ENCODE measurements at regions not wholly inside any gene's neighbourhood (a gene's known extent, or its start where the extent isn't known, plus 50 kb on each side); places are given as distances from the start of the nearest gene placed in this dataset.

- no peak for DNase-seq (ENCODE audit: low spot score in 2 of 2)
- no peak overlapping the region for H3K4me3 ChIP-seq (ENCODE audit: low read depth, poor library complexity, severe bottlenecking)
- TF ChIP-seq CTCF (IDR thresholded peaks at IDR 0.05) (no peak), POLR2A (IDR thresholded peaks at IDR 0.05) (no peak)
- intact Hi-C loops (cut with DNase I; ENCODE audit: low total_unique reads), result no loop called here
Observed at GRCh38 chr14:86310611-86311010, 780.7 kb downstream of the FLRT2 start.

GRCh38 chr14:86310148-86310547 is 780.2 kb downstream of the FLRT2 start:
- intact Hi-C loops (cut with DNase I; ENCODE audit: low total_unique reads), result no loop called here
- no peak for TF ChIP-seq CTCF (IDR thresholded peaks at IDR 0.05)
- no peak for TF ChIP-seq POLR2A (IDR thresholded peaks at IDR 0.05)
- no peak overlapping the region for H3K4me3 ChIP-seq (ENCODE audit: low read depth, poor library complexity, severe bottlenecking)
- WGBS, 2 donors, result 79 to 87% methylated on average over 6 of the region's 6 CpGs
- DNase-seq (ENCODE audit: low spot score in 2 of 2), result no peak

GRCh38 chr14:86305058-86305457 is 775.1 kb downstream of the FLRT2 start:
- no peak for DNase-seq (ENCODE audit: low spot score in 2 of 2)
- TF ChIP-seq POLR2A (IDR thresholded peaks at IDR 0.05) (no peak), CTCF (IDR thresholded peaks at IDR 0.05) (no peak)
- no peak overlapping the region for H3K4me3 ChIP-seq (ENCODE audit: low read depth, poor library complexity, severe bottlenecking)
- WGBS, 2 donors, result 82 to 92% methylated on average over 2 of the region's 2 CpGs
- intact Hi-C loops (cut with DNase I; ENCODE audit: low total_unique reads), result no loop called here

- intact Hi-C loops (cut with DNase I; ENCODE audit: low total_unique reads), result no loop called here
- no peak overlapping the region for H3K4me3 ChIP-seq (ENCODE audit: low read depth, poor library complexity, severe bottlenecking)
- no peak for DNase-seq (ENCODE audit: low spot score in 2 of 2)
- no peak for TF ChIP-seq POLR2A (IDR thresholded peaks at IDR 0.05)
- TF ChIP-seq CTCF (IDR thresholded peaks at IDR 0.05), result no peak
- 74 to 82% methylated on average over 3 of the region's 3 CpGs for WGBS, 2 donors
Observed at GRCh38 chr14:86299994-86300393, 770.0 kb downstream of the FLRT2 start.

- WGBS, 2 donors, result 73 to 75% methylated on average over 1 of the region's 1 CpG
- TF ChIP-seq POLR2A (IDR thresholded peaks at IDR 0.05) (no peak), CTCF (IDR thresholded peaks at IDR 0.05) (no peak)
- DNase-seq (ENCODE audit: low spot score in 2 of 2), result no peak
- H3K4me3 ChIP-seq (ENCODE audit: low read depth, poor library complexity, severe bottlenecking), result no peak overlapping the region
- intact Hi-C loops (cut with DNase I; ENCODE audit: low total_unique reads), result no loop called here
Observed at GRCh38 chr14:86296173-86296572, 766.2 kb downstream of the FLRT2 start.

- 92 to 96% methylated on average over 2 of the region's 2 CpGs for WGBS, 2 donors
- no peak for DNase-seq (ENCODE audit: low spot score in 2 of 2)
- TF ChIP-seq POLR2A (IDR thresholded peaks at IDR 0.05) (no peak), CTCF (IDR thresholded peaks at IDR 0.05) (no peak)
- H3K4me3 ChIP-seq (ENCODE audit: low read depth, poor library complexity, severe bottlenecking), result no peak overlapping the region
- intact Hi-C loops (cut with DNase I; ENCODE audit: low total_unique reads), result no loop called here
Observed at GRCh38 chr14:86288336-86288735, 758.4 kb downstream of the FLRT2 start.
